Peyer's patch (tissue), 4 donors: ENCODE measurements at regions not wholly inside any gene's neighbourhood (a gene's known extent, or its start where the extent isn't known, plus 50 kb on each side); places are given as distances from the start of the nearest gene placed in this dataset.

Experiments
- DNase-seq, 3 donors: peaks; one replicate each; pipeline ENCODE4 v3.0.0-alpha.2; 2017 to 2019
- H3K27ac ChIP-seq, 4 donors: fragments of 200-600 bp; sonication (generic); one replicate each; pipeline ENCODE4 v1.5.1; 2016 to 2019
- H3K27me3 ChIP-seq, 2 donors: fragments of 200-600 bp; sonication (generic); one replicate each; pipeline ENCODE4 v1.5.1; 2019
- H3K36me3 ChIP-seq, 3 donors: fragments of 200-600 bp; sonication (generic); one replicate each; pipeline ENCODE4 v1.5.1; 2016 to 2019
- H3K4me1 ChIP-seq, 4 donors: fragments of 200-600 bp; sonication (generic); one replicate each; pipeline ENCODE4 v1.5.1; 2016 to 2019
- H3K4me3 ChIP-seq, 4 donors: fragments of 200-600 bp; sonication (generic); 1 replicate in 3 of 4; 2 replicates in 1 of 4; pipeline ENCODE4 v1.5.1; 2016 to 2019; ENCODE audit warnings: mild to moderate bottlenecking in 1 of 4
- H3K9me3 ChIP-seq, 4 donors: fragments of 200-600 bp; sonication (generic); one replicate each; pipeline ENCODE4 v1.5.1; 2016 to 2019; ENCODE audit warnings: mild to moderate bottlenecking in 1 of 4
- POLR2A ChIP-seq, 2 donors: fragments of 450-650 bp; IDR thresholded peaks; one replicate each; pipeline ENCODE4 v1.5.1; 2017; ENCODE audit warnings: antibody characterized with exemption in 2 of 2, mild to moderate bottlenecking in 2 of 2, moderate library complexity in 2 of 2
- TF ChIP-seq, protein P1 (sequence below), 6 experiments: fragments of 450-650 bp in 4 of 6; fragments of 200-600 bp in 2 of 6; sonication (generic) in 1 of 6; IDR thresholded peaks; one replicate each; pipeline ENCODE4 v1.5.1; 2017 to 2019; ENCODE audit warnings: antibody characterized with exemption in 6 of 6, mild to moderate bottlenecking in 3 of 6, moderate library complexity in 1 of 6

DNA sequence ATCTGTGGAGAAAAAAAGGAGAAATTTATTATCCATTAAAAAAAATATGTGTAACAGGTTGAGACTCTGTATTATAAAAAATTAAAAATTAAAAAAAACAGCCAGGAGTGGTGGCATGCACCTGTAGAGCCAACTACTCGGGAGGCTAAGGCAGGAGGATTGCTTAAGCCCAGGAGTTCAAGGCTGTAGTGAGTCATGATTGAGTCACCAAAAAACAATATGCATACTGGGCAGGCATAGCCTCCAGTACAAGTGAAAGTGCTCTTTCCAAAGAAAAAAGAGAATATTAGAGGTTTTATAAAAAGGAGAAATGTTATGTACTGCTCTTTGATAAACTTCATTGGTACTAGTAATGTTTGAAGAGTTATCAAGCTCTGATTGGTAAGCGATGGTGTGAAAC is 647.1 kb upstream of the ZWINT start:
- Histone ChIP-seq H3K9me3 (no peaks in the 10 kb centered on the region), H3K4me3 (no peak overlapping the region), H3K4me1 (no peaks in the 10 kb centered on the region), H3K27ac (no peak overlapping the region), H3K27me3 (no peaks in the 10 kb centered on the region), H3K36me3 (no peaks in the 10 kb centered on the region)
- TF ChIP-seq, protein P1, sequence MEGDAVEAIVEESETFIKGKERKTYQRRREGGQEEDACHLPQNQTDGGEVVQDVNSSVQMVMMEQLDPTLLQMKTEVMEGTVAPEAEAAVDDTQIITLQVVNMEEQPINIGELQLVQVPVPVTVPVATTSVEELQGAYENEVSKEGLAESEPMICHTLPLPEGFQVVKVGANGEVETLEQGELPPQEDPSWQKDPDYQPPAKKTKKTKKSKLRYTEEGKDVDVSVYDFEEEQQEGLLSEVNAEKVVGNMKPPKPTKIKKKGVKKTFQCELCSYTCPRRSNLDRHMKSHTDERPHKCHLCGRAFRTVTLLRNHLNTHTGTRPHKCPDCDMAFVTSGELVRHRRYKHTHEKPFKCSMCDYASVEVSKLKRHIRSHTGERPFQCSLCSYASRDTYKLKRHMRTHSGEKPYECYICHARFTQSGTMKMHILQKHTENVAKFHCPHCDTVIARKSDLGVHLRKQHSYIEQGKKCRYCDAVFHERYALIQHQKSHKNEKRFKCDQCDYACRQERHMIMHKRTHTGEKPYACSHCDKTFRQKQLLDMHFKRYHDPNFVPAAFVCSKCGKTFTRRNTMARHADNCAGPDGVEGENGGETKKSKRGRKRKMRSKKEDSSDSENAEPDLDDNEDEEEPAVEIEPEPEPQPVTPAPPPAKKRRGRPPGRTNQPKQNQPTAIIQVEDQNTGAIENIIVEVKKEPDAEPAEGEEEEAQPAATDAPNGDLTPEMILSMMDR (IDR thresholded peaks at IDR 0.05), result no peak
- TF ChIP-seq POLR2A (IDR thresholded peaks at IDR 0.05), result no peak
- DNase-seq, result no peak

DNA sequence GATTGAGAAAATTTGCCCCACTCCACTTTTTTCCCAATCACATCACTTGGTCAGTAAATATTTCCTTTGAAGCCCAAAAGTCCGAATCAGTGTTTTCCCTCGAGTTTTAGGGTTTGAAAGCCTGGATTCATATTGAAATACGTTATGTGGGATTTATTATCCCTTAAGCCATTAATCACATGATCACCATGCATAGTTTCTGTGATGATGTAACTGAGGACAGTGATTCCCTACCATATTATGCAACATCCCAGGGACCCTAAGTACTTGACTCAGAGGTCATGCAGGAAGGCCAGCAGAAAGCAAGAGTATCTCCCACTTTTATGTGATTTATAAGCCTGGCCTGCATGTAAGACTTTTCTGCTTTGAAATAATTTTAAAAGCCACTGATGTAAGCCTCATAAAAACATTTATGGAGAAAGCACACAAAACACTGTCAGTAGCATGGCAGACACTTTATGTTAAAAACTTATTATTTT is 630.6 kb upstream of the ZWINT start:
- H3K4me1 ChIP-seq, result no peaks in the 10 kb centered on the region
- H3K27ac ChIP-seq, result no peak overlapping the region
- peaks cover 0 to 5% (median 0%) of the 10 kb centered on the region in 4 donors for H3K9me3 ChIP-seq
- TF ChIP-seq POLR2A (IDR thresholded peaks at IDR 0.05), result no peak
- TF ChIP-seq, protein P1 (IDR thresholded peaks at IDR 0.05), result no peak
- DNase-seq, result no peak
- H3K4me3 ChIP-seq, result no peak overlapping the region
- no peaks in the 10 kb centered on the region for H3K36me3 ChIP-seq
- H3K27me3 ChIP-seq, result no peaks in the 10 kb centered on the region

DNA sequence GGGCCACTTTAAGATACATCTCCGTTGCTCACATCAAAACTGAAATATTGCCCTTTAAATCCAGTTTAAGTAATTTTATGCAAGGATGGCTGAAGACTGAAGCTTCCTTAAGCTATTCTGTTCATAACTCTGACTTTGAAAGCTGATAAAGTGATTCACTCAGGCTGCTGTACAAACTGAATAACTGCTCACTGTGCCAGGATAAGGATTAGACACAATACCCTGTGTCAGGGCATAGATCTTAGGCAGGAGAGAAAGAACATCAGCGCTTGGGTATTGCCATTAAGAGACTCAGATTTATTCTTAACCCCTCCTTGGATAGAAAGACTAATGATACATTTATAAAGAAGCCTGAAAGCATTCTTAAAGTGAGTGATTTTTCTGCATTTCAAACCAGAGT is 614.5 kb upstream of the ZWINT start:
- H3K27me3 ChIP-seq, result no peaks in the 10 kb centered on the region
- TF ChIP-seq POLR2A (IDR thresholded peaks at IDR 0.05), result no peak
- TF ChIP-seq, protein P1 (IDR thresholded peaks at IDR 0.05), result no peak
- H3K36me3 ChIP-seq, result no peaks in the 10 kb centered on the region
- H3K27ac ChIP-seq, result no peak overlapping the region
- no peak overlapping the region for H3K4me3 ChIP-seq
- DNase-seq, result no peak
- H3K4me1 ChIP-seq, result no peaks in the 10 kb centered on the region
- H3K9me3 ChIP-seq, result no peaks in the 10 kb centered on the region

DNA sequence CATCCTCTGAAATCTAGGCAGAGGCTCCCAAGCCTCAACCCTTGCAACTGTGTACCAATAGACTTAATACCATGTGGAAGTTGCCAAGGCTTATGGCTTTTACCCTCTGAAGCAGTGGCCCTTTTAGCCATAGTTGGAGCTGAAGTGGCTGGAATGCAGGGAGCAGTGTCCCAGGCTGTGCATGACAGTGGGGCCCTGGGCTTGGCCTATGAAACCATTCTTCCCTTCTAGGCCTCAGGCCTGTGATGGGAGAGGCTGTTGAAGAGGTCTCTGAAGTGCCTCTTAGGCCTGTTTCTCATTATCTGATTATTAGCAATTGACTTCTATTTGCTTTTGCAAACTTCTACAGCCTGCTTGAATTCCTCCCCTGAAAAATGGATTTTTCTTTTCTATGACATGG is 612.7 kb upstream of the ZWINT start:
- Histone ChIP-seq H3K36me3 (no peaks in the 10 kb centered on the region), H3K9me3 (no peaks in the 10 kb centered on the region), H3K4me1 (no peaks in the 10 kb centered on the region), H3K27me3 (no peaks in the 10 kb centered on the region), H3K4me3 (no peak overlapping the region), H3K27ac (no peak overlapping the region)
- DNase-seq, result no peak
- TF ChIP-seq, protein P1 (IDR thresholded peaks at IDR 0.05), result no peak
- no peak for TF ChIP-seq POLR2A (IDR thresholded peaks at IDR 0.05)

DNA sequence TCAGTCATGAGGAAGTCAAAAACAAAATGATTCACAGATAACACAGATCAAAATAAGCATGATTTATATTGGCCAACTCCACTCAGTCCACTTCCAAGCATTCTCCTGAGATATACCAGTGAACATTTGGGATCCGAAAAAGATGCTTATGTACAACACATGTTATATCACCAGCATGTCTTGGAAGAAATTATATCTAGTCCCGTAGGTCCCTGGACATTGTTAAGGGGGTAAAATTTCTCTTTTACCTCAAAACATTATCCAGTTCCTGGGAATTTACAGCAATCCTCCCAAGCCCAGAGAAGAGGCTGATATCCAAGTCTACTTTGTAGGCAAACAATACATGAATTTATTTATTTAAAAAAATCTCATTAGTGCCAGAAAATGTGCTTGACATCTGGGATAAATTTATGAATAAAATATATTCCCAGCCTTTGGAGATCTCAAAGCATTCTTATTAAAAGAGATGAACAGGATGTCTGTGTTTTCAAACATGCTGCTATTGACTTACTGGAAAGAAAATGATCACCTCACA is 582.2 kb upstream of the ZWINT start:
- TF ChIP-seq POLR2A (IDR thresholded peaks at IDR 0.05), result no peak
- TF ChIP-seq, protein P1 (IDR thresholded peaks at IDR 0.05), result no peak
- Histone ChIP-seq H3K27me3 (no peaks in the 10 kb centered on the region), H3K27ac (no peak overlapping the region)

DNA sequence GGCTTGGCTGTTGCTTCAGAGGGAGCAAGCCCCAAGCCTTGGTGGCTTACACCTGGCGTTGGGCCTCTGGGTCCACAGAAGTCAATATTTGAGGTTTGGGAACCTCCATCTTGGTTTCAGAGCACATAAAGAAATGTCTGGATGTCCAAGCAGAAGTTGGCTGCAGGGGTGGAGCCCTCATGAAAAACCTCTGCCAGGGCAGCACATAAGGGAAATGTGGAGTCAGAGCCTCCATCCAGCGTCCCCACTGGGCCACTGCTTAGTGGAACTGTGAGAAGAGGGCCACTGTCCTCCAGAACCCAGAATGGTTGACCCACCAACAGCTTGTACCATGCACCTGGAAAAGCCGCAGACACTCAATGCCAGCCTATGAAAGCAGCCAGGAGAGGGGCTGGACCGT is 573.5 kb upstream of the ZWINT start:
- Histone ChIP-seq H3K4me3 (no peak overlapping the region), H3K27me3 (no peaks in the 10 kb centered on the region), H3K36me3 (no peaks in the 10 kb centered on the region), H3K4me1 (no peaks in the 10 kb centered on the region), H3K27ac (no peak overlapping the region), H3K9me3 (peaks cover 0 to 3% (median 0%) of the 10 kb centered on the region in 4 donors)
- no peak for DNase-seq
- no peak for TF ChIP-seq POLR2A (IDR thresholded peaks at IDR 0.05)
- TF ChIP-seq, protein P1 (IDR thresholded peaks at IDR 0.05), result no peak

More for the DNA sequence above, 582.2 kb upstream of the ZWINT start:
- no peaks in the 10 kb centered on the region for H3K9me3 ChIP-seq
- no peaks in the 10 kb centered on the region for H3K4me1 ChIP-seq
- no peaks in the 10 kb centered on the region for H3K36me3 ChIP-seq
- DNase-seq, result no peak
- H3K4me3 ChIP-seq, result no peak overlapping the region
